ENCODE measurements at regions not wholly inside any gene's neighbourhood (a gene's known extent, or its start where the extent isn't known, plus 50 kb on each side); places are given as distances from the start of the nearest gene placed in this dataset.
A peak's percentile ranks its signal among the peaks of the same experiment; 100 is the strongest.
"Not testable (repeated sequence)": the region's sequence is repeated elsewhere in the genome, so short reads cannot be mapped to it uniquely, and the experiment has no call there.

DNA sequence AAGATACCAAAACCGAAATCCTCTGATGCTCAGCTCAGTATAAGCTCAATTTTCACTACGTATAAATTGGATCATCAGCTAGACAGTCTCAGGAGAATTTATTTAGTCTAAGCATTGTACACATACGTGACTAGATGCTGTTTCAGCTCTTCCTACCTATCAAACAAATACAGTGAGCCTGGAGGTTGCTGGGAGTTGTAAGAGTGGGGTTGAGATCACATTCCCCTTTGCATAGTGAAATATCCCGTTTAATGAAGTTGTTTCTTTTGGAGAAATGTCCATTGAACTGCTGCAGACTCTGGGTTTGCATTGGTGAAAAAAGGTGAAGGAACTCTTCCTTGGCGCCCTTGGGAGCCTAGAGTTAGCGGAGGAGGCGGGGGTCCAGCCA lies 68.9 kb upstream of the GJB6 start:
- no peak overlapping the region for H3K9ac ChIP-seq (ENCODE audit: low read length)
- H3K79me2 ChIP-seq (ENCODE audit: low read length) = no peaks in the 10 kb centered on the region
- H3K9me3 ChIP-seq (ENCODE audit: insufficient read depth, low read length) = no peaks in the 10 kb centered on the region
- no peaks in the 10 kb centered on the region for H3K36me3 ChIP-seq (replicated peaks; ENCODE audit: low read depth, low read length)
- H3K4me2 ChIP-seq (ENCODE audit: low read length) = no peak overlapping the region
- TF ChIP-seq EZH2phosphoT487 (IDR thresholded peaks at IDR 0.05; ENCODE audit: low read depth) = no peak
- TF ChIP-seq, protein P1, sequence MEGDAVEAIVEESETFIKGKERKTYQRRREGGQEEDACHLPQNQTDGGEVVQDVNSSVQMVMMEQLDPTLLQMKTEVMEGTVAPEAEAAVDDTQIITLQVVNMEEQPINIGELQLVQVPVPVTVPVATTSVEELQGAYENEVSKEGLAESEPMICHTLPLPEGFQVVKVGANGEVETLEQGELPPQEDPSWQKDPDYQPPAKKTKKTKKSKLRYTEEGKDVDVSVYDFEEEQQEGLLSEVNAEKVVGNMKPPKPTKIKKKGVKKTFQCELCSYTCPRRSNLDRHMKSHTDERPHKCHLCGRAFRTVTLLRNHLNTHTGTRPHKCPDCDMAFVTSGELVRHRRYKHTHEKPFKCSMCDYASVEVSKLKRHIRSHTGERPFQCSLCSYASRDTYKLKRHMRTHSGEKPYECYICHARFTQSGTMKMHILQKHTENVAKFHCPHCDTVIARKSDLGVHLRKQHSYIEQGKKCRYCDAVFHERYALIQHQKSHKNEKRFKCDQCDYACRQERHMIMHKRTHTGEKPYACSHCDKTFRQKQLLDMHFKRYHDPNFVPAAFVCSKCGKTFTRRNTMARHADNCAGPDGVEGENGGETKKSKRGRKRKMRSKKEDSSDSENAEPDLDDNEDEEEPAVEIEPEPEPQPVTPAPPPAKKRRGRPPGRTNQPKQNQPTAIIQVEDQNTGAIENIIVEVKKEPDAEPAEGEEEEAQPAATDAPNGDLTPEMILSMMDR (IDR thresholded peaks at IDR 0.05; ENCODE audit: low read depth, low read length) = no peak
- H3K4me3 ChIP-seq (ENCODE audit: low read length) = no peak overlapping the region
- H3K4me1 ChIP-seq (ENCODE audit: low read length) = no peaks in the 10 kb centered on the region
- no peak overlapping the region for H2AFZ ChIP-seq (ENCODE audit: low read depth, low read length)
- 0 out of 2 replicates have a peak, but pooled peaks cover 5% of the 10 kb centered on the region for H3K27me3 ChIP-seq (ENCODE audit: low read depth, low read length)
- no peak overlapping the region for H3K27ac ChIP-seq (ENCODE audit: low read length)
- no peaks in the 10 kb centered on the region for H4K20me1 ChIP-seq (ENCODE audit: insufficient read depth, low read length)

DNA sequence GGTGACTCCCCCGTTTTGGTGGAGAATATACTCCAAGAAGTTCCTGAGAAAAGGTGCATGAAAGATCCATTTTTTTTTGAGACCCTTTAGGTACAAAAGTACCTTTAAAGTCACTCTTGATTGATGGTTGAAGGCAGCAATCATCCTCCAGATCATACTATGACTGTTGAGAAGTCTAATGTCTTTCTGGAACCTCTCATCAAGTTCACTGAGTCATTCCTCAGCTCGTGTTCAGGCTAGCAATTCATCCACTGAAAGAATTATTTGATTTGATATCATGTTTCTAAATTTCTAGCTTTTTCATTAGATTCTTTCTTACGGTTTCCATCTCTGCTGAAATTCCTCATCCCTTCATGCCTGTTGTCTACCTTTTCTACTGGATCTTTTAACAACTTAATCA lies 65.1 kb upstream of the GJB6 start:
- no peaks in the 10 kb centered on the region for H4K20me1 ChIP-seq (ENCODE audit: insufficient read depth, low read length)
- no peaks in the 10 kb centered on the region for H3K9me3 ChIP-seq (ENCODE audit: insufficient read depth, low read length)
- no peak for TF ChIP-seq EZH2phosphoT487 (IDR thresholded peaks at IDR 0.05; ENCODE audit: low read depth)
- TF ChIP-seq, protein P1 (IDR thresholded peaks at IDR 0.05; ENCODE audit: low read depth, low read length) = no peak
- no peak overlapping the region for H2AFZ ChIP-seq (ENCODE audit: low read depth, low read length)
- H3K36me3 ChIP-seq (replicated peaks; ENCODE audit: low read depth, low read length) = no peaks in the 10 kb centered on the region
- no peak overlapping the region for H3K27ac ChIP-seq (ENCODE audit: low read length)
- no peak overlapping the region for H3K9ac ChIP-seq (ENCODE audit: low read length)
- no peak overlapping the region for H3K4me3 ChIP-seq (ENCODE audit: low read length)
- H3K79me2 ChIP-seq (ENCODE audit: low read length) = no peaks in the 10 kb centered on the region
- H3K27me3 ChIP-seq (ENCODE audit: low read depth, low read length) = 0 out of 2 replicates have a peak, but pooled peaks cover 5% of the 10 kb centered on the region
- H3K4me2 ChIP-seq (ENCODE audit: low read length) = no peak overlapping the region
- no peaks in the 10 kb centered on the region for H3K4me1 ChIP-seq (ENCODE audit: low read length)

DNA sequence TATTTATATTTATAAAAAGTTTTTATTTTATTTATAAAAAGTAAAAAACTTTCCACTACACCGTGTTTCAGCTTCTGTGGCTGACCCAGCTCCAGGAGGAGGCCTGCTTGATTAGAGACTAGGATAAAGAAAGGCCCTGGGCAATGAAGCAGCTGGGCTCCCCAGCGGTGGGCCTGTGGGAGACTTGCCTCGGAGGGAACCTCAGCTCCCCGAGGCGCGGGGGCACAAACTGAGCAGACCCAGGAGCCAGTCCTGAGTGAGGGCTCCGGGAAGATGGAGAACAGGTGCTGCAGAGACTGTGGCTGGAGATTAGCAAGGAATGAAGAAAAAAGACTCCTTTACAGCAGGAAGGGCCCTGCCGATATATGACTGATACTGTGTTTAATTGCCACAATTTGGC lies 63.8 kb upstream of the GJB6 start:
- H3K4me1 ChIP-seq (ENCODE audit: low read length) = peaks cover 9% of the 10 kb centered on the region; the same call in 1 of the 2 replicates
- no peaks in the 10 kb centered on the region for H3K79me2 ChIP-seq (ENCODE audit: low read length)
- no peaks in the 10 kb centered on the region for H3K9me3 ChIP-seq (ENCODE audit: insufficient read depth, low read length)
- no peaks in the 10 kb centered on the region for H3K36me3 ChIP-seq (replicated peaks; ENCODE audit: low read depth, low read length)
- H3K4me3 ChIP-seq (ENCODE audit: low read length) = no peak overlapping the region
- H3K27me3 ChIP-seq (ENCODE audit: low read depth, low read length) = 0 out of 2 replicates have a peak, but pooled peaks cover 5% of the 10 kb centered on the region
- H3K27ac ChIP-seq (ENCODE audit: low read length) = no peak overlapping the region
- no peak overlapping the region for H2AFZ ChIP-seq (ENCODE audit: low read depth, low read length)
- no peak overlapping the region for H3K9ac ChIP-seq (ENCODE audit: low read length)
- H4K20me1 ChIP-seq (ENCODE audit: insufficient read depth, low read length) = no peaks in the 10 kb centered on the region
- no peak overlapping the region for H3K4me2 ChIP-seq (ENCODE audit: low read length)
- no peak for TF ChIP-seq EZH2phosphoT487 (IDR thresholded peaks at IDR 0.05; ENCODE audit: low read depth)
- TF ChIP-seq, protein P1 (IDR thresholded peaks at IDR 0.05; ENCODE audit: low read depth, low read length) = no peak

DNA sequence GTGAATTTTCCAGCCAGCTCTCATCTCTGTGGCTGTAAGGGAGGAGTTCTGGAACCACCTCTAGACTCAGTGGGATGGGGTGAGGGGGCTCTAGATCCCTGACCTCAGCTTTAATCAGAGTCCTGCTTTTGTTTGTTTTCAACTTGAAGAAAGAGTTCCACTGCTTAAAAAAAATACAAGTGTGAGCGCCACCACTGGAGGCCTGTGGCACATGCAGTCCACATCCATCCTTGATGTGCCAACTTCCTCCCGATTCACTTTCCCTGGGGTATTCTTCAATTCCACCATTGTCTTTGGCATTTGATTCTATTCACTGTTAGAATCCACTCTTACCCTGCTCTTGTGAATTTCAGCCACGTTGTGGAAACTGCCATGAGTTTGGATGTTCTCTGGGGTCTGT lies 62.4 kb upstream of the GJB6 start:
- TF ChIP-seq, protein P1 (IDR thresholded peaks at IDR 0.05; ENCODE audit: low read depth, low read length) = peak; percentile 36
- TF ChIP-seq EZH2phosphoT487 (IDR thresholded peaks at IDR 0.05; ENCODE audit: low read depth) = no peak

DNA sequence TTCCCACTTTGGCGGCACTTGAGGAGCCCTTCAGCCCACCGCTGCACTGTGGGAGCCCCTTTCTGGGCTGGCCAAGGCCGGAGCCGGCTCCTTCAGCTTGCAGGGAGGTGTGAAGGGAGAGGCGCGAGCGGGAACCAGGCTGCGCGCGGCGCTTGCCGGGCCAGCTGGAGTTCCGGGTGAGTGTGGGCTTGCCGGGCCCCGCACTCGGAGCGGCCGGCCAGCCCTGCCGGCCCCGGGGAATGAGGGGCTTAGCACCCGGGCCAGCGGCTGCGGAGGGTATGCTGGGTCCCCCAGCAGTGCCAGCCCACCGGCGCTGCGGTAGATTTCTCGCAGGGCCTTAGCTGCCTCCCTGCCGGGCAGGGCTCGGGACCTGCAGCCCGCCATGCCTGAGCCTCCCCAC lies 60.2 kb upstream of the GJB6 start:
- not testable (repeated sequence) for H3K4me2 ChIP-seq (ENCODE audit: low read length); H3K9me3 ChIP-seq (ENCODE audit: insufficient read depth, low read length); H3K79me2 ChIP-seq (ENCODE audit: low read length); H3K27me3 ChIP-seq (ENCODE audit: low read depth, low read length); H2AFZ ChIP-seq (ENCODE audit: low read depth, low read length); H4K20me1 ChIP-seq (ENCODE audit: insufficient read depth, low read length); H3K4me3 ChIP-seq (ENCODE audit: low read length); H3K9ac ChIP-seq (ENCODE audit: low read length); H3K4me1 ChIP-seq (ENCODE audit: low read length); H3K36me3 ChIP-seq (replicated peaks; ENCODE audit: low read depth, low read length); H3K27ac ChIP-seq (ENCODE audit: low read length)

More for the DNA sequence above, 62.4 kb upstream of the GJB6 start:
- peaks cover 9% of the 10 kb centered on the region; the same call in 1 of the 2 replicates for H3K4me1 ChIP-seq (ENCODE audit: low read length)
- H4K20me1 ChIP-seq (ENCODE audit: insufficient read depth, low read length) = no peaks in the 10 kb centered on the region
- no peak overlapping the region for H3K4me2 ChIP-seq (ENCODE audit: low read length)
- no peak overlapping the region for H3K27ac ChIP-seq (ENCODE audit: low read length)
- no peaks in the 10 kb centered on the region for H3K9me3 ChIP-seq (ENCODE audit: insufficient read depth, low read length)
- no peak overlapping the region for H2AFZ ChIP-seq (ENCODE audit: low read depth, low read length)
- no peak overlapping the region for H3K4me3 ChIP-seq (ENCODE audit: low read length)
- no peak overlapping the region for H3K9ac ChIP-seq (ENCODE audit: low read length)
- H3K79me2 ChIP-seq (ENCODE audit: low read length) = no peaks in the 10 kb centered on the region
- no peaks in the 10 kb centered on the region for H3K36me3 ChIP-seq (replicated peaks; ENCODE audit: low read depth, low read length)
- H3K27me3 ChIP-seq (ENCODE audit: low read depth, low read length) = 0 out of 2 replicates have a peak, but pooled peaks cover under 1% of the 10 kb centered on the region
